Epithelial cell of esophagus (primary cell): ENCODE measurements at regions not wholly inside any gene's neighbourhood (a gene's known extent, or its start where the extent isn't known, plus 50 kb on each side); places are given as distances from the start of the nearest gene placed in this dataset.
A peak's percentile ranks its signal among the peaks of the same experiment; 100 is the strongest.
"Not testable (repeated sequence)": the region's sequence is repeated elsewhere in the genome, so short reads cannot be mapped to it uniquely, and the experiment has no call there.

Experiments
- DNase-seq: peaks from one replicate; pipeline ENCODE4 v3.0.0; 2010; ENCODE audit warnings: low read depth
- H3K4me3 ChIP-seq: 2 replicates; pipeline ENCODE4 v1.5.1; 2011; ENCODE audit warnings: mild to moderate bottlenecking, low read length, control low read depth
- CTCF ChIP-seq: IDR thresholded peaks from 2 replicates; pipeline ENCODE4 v1.5.1; 2011; ENCODE audit warnings: low read depth, mild to moderate bottlenecking, low read length, control low read depth, inconsistent platforms; ENCODE audit not compliant: insufficient read depth; ENCODE audit errors: missing control alignments

GRCh38 chr16:66095676-66096075 is 270.8 kb upstream of the CDH5 start:
- TF ChIP-seq CTCF: peak; percentile 16
- DNase-seq: no peak

GRCh38 chr16:66093191-66093590 is 273.3 kb upstream of the CDH5 start:
- no peak for TF ChIP-seq CTCF
- no peak for DNase-seq
- no peak overlapping the region for H3K4me3 ChIP-seq

More at GRCh38 chr16:66095676-66096075, 270.8 kb upstream of the CDH5 start:
- H3K4me3 ChIP-seq: no peak overlapping the region

GRCh38 chr16:66091471-66091891 is 275.0 kb upstream of the CDH5 start:
- no peak for DNase-seq
- TF ChIP-seq CTCF: no peak
- no peak overlapping the region for H3K4me3 ChIP-seq

GRCh38 chr16:66088681-66089080 is 277.8 kb upstream of the CDH5 start:
- no peak for DNase-seq
- H3K4me3 ChIP-seq: no peak overlapping the region
- no peak for TF ChIP-seq CTCF

GRCh38 chr16:66087308-66087707 is 279.2 kb upstream of the CDH5 start:
- H3K4me3 ChIP-seq: no peak overlapping the region
- no peak for TF ChIP-seq CTCF
- no peak for DNase-seq

GRCh38 chr16:66085651-66086050 is 280.8 kb upstream of the CDH5 start:
- peak; percentile 57 for DNase-seq
- H3K4me3 ChIP-seq: no peak overlapping the region
- no peak for TF ChIP-seq CTCF

- not testable (repeated sequence) for DNase-seq, H3K4me3 ChIP-seq
Measured at GRCh38 chr16:66084731-66085130, 281.8 kb upstream of the CDH5 start.

- H3K4me3 ChIP-seq: no peak overlapping the region
- no peak for TF ChIP-seq CTCF
- no peak for DNase-seq
Measured at GRCh38 chr16:66084306-66084705, 282.2 kb upstream of the CDH5 start.
